GM19463 (cell line): ENCODE measurements at regions not wholly inside any gene's neighbourhood (a gene's known extent, or its start where the extent isn't known, plus 50 kb on each side); places are given as distances from the start of the nearest gene placed in this dataset.
"Not testable (repeated sequence)": the region's sequence is repeated elsewhere in the genome, so short reads cannot be mapped to it uniquely, and the experiment has no call there.

Experiments
- ATAC-seq: cut with Tn5 transposase; IDR thresholded peaks from one replicate; pipeline ENCODE4 v1.9.1; 2021; ENCODE audit warnings: mild to moderate bottlenecking, moderate library complexity; ENCODE audit not compliant: unreplicated experiment

GRCh38 chr10:83706952-83707582 lies 432.2 kb upstream of the GHITM start:
- ATAC-seq = no peak

DNA sequence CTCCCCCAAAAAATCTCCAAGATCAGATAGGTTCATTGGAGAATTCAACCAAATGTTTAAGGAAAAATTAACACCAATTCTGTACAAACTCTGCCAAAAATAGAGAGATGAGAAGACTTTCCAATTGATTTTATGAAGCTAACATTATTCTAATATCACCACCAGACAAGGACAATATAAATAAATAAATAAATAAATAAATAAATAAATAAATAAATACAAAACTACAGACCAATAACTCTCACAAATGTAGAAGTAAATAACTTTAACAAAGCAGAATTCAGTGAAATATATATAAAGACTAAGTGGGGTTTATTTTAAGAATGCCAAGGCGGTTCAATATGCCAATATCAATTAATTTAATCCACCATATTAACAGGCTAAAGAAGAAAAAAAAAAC lies 425.9 kb upstream of the GHITM start:
- ATAC-seq = no peak

- no peak for ATAC-seq
Observed at GRCh38 chr10:83723080-83723479, 416.2 kb upstream of the GHITM start.

- peak; percentile 89 for ATAC-seq
Observed at GRCh38 chr10:83724471-83725241, 414.7 kb upstream of the GHITM start.

DNA sequence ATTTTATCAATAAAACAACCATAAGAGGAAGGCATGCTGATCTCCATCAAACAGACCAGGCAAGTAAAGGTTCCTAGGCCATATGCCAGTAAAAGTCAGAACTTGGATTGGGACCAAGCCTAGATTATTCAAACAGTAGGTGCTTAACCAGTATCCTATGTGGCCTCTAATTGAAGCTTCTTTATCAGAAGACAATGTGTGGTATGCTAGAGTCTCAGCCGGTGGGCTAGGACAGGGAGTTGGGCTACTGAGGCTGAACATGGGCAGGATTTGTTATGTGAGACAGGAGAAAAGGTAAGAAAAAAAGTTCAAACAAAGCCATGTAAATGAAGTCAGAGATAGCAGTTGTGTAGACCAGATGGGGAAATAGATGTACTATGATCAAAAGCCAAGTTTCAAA lies 413.7 kb upstream of the GHITM start:
- ATAC-seq = no peak

DNA sequence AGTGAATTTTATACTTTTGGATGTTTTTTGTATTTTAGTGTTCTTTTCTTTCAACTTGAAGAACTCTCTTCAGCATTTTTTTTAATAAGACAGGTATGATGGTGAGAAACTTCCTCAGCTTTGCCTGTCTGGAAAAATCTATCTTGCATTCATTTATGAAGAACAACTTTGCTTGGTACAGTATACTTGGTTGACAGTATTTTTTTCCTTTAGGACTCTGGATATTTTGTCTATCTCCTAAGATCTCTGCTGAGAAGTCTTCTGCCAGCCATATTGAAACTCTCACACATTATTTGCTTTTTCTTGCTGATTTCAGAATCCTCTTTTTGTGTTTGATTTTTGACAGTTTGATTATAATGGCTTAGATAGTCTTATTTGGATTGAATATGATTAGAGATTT lies 405.0 kb upstream of the GHITM start:
- no peak for ATAC-seq

- no peak for ATAC-seq
Observed at GRCh38 chr10:83736008-83736407, 403.3 kb upstream of the GHITM start.

DNA sequence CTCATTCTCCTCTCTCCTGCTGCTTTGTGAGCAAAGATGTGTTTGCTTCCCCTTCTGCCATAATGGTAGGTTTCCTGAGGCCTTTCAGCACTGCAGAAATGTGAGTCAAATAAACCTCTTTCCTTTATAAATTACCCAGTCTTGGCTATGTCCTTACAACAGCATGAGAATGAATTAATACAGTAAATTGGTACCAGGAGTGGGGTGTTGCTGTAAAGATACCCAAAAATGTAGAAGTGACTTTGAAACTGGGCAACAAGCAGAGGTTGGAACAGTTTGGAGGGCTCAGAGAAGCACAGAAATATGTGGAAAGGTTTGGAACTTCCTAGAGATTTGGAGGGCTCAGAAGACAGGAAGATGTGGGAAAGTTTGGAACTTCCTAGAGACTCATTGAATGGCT lies 388.7 kb upstream of the GHITM start:
- ATAC-seq = no peak

- ATAC-seq = no peak
Observed at GRCh38 chr10:83753490-83753889, 385.8 kb upstream of the GHITM start.

GRCh38 chr10:83754857-83755256 lies 384.5 kb upstream of the GHITM start:
- no peak for ATAC-seq

DNA sequence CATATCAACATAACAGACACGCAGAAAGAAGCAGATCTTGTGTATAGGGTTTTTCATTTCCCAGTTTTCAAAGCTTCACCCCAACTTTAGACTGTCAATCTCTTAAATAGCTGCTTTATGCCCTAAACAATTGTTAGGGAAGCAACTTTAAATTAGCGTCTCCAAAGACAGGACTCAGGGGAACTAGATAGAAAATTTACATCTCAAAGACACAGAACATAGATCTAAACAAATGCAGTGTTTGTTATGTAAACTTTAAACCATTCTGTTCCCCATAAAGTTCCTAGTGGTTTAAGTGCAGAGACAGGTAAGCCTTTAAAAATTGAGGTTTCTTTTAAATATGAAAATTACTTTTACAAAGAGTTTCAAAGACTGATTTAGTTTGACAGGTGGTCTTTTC lies 379.2 kb upstream of the GHITM start:
- no peak for ATAC-seq

DNA sequence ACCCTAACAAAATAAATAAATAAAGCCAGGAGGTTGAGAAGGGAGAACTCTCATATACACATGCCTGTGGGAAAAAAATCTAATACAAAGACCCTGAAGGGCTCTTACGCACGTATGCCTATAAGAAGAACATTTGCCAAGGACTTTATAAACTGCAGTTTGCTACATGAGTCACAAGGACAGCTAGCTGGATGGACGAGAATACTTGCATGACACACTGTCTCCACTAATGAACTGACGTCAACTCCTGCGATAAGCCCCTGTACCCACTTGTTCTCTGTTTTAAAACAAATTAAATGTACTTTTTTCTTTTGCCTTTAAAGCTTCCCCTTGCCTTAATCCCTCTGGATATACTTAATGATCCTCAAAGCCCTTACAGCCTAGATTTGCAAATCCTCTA lies 374.6 kb upstream of the GHITM start:
- ATAC-seq = no peak

DNA sequence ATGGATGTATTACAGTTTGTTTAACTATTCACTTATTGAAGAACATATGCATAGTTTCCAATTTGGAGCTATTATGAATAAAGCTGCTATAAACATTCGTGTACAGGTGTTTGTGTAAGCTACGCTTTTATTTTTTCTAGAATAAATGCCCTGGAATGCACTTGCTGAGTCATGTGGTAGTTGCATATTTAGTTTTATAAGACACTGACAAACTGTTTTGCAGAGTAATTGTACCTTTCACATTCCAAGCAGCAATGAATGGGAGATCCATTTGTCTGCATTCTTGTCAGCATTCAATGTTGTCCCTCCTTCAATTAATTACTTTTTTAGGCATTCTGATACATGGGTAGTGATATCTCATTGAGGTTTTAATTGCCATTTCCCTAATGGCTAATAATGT lies 373.6 kb upstream of the GHITM start:
- no peak for ATAC-seq

DNA sequence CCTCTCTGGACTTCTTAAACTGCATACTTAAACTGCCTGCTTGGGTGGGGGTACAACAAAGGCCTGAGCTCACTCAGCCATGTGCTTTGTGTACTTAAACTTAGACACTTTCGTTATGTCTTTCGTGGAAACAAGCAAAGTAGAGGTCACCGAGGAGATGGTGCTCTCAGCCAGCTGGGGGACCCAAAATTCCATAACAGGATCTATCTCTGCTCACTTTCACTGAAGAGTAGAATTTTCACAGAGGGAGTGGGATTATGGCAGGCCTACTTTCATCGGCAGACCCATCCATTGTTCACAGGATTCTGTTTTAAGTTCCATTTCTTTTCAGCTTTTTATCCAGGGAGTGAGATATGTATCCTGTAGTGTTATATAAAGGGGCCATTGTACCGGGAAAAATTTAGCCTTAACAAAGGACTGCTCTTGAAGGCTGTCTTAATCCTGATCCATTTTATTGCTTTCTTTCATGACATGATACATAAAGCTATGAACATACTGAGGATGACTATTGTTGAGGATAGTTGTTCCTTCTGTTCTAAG lies 370.0 kb upstream of the GHITM start:
- ATAC-seq = no peak

DNA sequence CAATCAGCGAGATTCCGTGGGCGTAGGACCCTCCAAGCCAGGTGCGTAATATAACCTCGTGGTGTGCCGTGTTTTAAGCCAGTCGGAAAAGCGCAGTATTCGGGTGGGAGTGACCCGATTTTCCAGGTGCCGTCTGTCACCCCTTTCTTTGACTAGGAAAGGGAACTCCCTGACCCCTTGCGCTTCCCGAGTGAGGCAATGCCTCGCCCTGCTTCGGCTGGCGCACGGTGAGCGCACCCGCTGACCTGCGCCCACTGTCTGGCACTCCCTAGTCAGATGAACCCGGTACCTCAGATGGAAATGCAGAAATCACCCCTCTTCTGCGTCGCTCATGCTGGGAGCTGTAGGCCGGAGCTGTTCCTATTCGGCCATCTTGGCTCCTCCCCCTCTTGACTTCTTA lies 352.6 kb upstream of the GHITM start:
- ATAC-seq = not testable (repeated sequence)

DNA sequence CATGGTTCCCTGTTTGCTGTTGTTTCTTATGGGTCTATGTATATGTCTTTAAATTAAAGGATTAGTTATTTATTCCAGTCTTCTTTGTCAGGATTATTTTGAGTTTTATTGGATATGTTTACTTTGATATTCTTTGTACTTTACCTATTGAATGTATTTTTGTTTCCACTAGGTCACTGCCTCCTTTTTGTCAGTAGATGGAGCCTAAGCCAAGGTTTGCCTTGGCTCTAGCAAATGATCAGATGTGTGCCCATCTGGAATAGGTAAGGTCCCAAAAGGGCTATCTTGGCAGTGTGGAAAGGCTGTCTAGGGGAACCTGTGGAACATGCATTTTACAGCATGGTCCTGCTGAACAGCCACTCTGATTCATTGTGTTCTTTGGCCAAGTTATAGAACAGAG lies 337.3 kb upstream of the GHITM start:
- no peak for ATAC-seq

GRCh38 chr10:83806717-83807116 lies 332.6 kb upstream of the GHITM start:
- ATAC-seq = no peak

DNA sequence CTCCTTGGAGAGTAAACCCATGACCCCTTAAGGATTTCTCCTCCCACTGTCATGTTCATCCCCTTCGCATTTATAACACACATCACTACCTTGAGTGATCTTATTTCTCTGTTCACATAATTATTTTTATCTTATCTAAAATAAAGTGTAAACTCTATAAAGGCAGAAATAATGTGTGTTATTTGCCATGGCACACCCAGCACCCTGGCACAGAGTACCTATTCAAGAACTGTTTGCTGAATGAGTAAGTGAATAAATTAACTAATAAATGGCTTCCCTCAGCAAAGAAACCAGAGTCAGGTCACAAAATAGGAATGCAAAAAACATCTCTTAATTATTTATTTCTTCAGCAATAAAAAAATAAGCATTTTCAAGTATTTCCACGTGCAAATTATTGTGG lies 330.3 kb upstream of the GHITM start:
- ATAC-seq = no peak

DNA sequence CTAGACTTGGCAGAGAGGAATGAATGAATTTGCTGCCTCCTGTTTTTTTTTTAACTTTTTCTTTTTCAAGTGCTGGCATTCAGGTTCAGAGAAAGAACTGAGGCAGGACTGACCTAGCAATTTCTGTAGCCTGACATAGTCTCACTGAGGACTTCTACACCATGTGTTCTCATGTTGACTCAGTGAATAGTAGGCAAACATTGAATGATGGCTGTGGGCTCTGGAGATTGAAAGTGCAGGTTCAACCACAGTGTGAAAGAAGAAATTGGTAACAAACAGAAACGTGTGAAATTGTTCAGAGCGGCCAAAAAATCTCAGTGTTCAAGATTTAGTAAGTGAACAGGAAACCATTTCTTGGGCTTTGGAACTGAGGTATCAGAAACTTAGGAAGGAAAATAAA lies 322.4 kb upstream of the GHITM start:
- peak; percentile 81 for ATAC-seq

GRCh38 chr10:83817797-83818196 lies 321.5 kb upstream of the GHITM start:
- no peak for ATAC-seq

- ATAC-seq = no peak
Observed at GRCh38 chr10:83819609-83820008, 319.7 kb upstream of the GHITM start.

DNA sequence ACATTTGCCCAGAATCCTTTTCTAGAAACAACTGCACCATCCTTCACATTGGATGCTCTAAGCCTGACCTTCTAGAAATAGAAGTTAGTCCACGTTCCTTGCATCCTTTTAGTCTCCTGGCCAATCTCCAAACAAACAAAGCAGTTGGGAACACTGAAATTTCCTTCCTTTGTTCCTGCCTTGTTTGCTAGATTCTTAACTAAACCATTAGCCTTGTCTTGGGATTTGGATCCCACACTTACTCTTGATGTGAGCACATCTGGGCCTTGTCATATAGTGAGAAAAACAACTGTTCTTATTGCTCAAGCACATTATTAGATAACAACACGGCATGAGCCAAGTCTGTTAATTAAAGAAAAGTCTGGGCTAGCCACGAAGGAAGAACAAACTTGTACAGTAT lies 319.3 kb upstream of the GHITM start:
- no peak for ATAC-seq

DNA sequence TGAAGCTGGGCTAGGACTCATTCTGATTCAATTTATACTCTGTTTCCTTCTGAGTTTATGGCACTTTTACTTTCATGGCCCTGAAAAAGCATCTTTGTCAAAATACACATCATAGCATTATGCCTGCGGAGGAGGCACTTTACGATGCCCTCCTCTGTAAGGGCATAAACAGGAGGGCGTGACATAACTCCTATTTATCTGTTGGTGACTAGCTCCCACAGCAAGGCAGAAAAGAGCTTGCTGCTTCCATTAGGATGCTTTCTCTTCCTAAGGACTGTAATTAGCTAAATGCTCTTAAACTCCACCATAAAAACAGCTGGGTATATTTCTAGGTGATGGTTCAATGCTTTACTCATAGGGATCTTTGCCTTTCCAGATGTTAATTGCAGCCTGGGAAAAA lies 315.2 kb upstream of the GHITM start:
- no peak for ATAC-seq
